GM12878 (cell line): ENCODE measurements at regions not wholly inside any gene's neighbourhood (a gene's known extent, or its start where the extent isn't known, plus 50 kb on each side); places are given as distances from the start of the nearest gene placed in this dataset.

Experiments
- ATF3 ChIP-seq: IDR thresholded peaks from 2 replicates; pipeline ENCODE4 v1.6.1; 2011; ENCODE audit warnings: low read depth, mild to moderate bottlenecking, low read length, moderate library complexity, borderline replicate concordance; ENCODE audit errors: extremely low read depth
- ATF7 ChIP-seq: fragments of 450-650 bp; IDR thresholded peaks from 2 replicates; pipeline ENCODE4 v1.6.1; 2016; ENCODE audit warnings: low read depth, mild to moderate bottlenecking
- E4F1 ChIP-seq: fragments of 450-650 bp; IDR thresholded peaks from 2 replicates; pipeline ENCODE4 v1.6.1; 2018; ENCODE audit warnings: borderline replicate concordance, mild to moderate bottlenecking; ENCODE audit not compliant: partially characterized antibody
- HDAC6 ChIP-seq: fragments of 200-600 bp; sonication (generic); IDR thresholded peaks from one replicate; pipeline ENCODE4 v1.8.0; 2017; ENCODE audit warnings: antibody characterized with exemption; ENCODE audit not compliant: unreplicated experiment
- IRF3 ChIP-seq: fragments of 450-650 bp; IDR thresholded peaks from 2 replicates; pipeline ENCODE4 v1.6.1; 2014; ENCODE audit warnings: mild to moderate bottlenecking
- PKNOX1 ChIP-seq: fragments of 450-650 bp; IDR thresholded peaks from 2 replicates; pipeline ENCODE4 v1.6.1; 2016; ENCODE audit warnings: mild to moderate bottlenecking
- TF ChIP-seq, protein P1 (sequence below): fragments of 450-650 bp; IDR thresholded peaks from 2 replicates; pipeline ENCODE4 v1.6.1; 2017; ENCODE audit warnings: mild to moderate bottlenecking
- TF ChIP-seq, protein P2 (sequence below): fragments of 450-650 bp; formaldehyde crosslinking; IDR thresholded peaks from 2 replicates; pipeline ENCODE4 v1.4.0; 2022; ENCODE audit warnings: mild to moderate bottlenecking, moderate library complexity

DNA sequence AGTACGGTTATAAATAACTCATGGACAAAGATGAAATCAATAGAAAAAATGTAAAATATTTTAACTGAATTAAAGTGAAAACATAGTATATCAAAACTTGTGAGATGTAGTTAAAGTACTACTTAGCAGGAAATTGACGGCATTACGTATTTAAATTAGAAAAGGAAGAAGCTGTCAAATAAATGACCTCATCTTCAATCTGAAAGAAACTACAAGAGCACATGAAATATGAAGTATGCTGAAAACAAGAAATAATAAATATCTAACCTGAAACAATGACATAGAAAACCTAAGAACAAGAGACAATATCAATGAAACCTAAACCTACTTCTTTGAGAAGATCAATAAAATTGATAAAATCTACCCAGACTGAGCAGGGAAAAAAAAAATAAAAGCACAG, 122.2 kb upstream of the PDE4B start (continued):
- TF ChIP-seq ATF3 (no peak), IRF3 (no peak), PKNOX1 (no peak), HDAC6 (no peak), E4F1 (no peak), ATF7 (no peak)
- TF ChIP-seq, protein P1, sequence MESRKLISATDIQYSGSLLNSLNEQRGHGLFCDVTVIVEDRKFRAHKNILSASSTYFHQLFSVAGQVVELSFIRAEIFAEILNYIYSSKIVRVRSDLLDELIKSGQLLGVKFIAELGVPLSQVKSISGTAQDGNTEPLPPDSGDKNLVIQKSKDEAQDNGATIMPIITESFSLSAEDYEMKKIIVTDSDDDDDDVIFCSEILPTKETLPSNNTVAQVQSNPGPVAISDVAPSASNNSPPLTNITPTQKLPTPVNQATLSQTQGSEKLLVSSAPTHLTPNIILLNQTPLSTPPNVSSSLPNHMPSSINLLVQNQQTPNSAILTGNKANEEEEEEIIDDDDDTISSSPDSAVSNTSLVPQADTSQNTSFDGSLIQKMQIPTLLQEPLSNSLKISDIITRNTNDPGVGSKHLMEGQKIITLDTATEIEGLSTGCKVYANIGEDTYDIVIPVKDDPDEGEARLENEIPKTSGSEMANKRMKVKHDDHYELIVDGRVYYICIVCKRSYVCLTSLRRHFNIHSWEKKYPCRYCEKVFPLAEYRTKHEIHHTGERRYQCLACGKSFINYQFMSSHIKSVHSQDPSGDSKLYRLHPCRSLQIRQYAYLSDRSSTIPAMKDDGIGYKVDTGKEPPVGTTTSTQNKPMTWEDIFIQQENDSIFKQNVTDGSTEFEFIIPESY = no peak
- TF ChIP-seq, protein P2, sequence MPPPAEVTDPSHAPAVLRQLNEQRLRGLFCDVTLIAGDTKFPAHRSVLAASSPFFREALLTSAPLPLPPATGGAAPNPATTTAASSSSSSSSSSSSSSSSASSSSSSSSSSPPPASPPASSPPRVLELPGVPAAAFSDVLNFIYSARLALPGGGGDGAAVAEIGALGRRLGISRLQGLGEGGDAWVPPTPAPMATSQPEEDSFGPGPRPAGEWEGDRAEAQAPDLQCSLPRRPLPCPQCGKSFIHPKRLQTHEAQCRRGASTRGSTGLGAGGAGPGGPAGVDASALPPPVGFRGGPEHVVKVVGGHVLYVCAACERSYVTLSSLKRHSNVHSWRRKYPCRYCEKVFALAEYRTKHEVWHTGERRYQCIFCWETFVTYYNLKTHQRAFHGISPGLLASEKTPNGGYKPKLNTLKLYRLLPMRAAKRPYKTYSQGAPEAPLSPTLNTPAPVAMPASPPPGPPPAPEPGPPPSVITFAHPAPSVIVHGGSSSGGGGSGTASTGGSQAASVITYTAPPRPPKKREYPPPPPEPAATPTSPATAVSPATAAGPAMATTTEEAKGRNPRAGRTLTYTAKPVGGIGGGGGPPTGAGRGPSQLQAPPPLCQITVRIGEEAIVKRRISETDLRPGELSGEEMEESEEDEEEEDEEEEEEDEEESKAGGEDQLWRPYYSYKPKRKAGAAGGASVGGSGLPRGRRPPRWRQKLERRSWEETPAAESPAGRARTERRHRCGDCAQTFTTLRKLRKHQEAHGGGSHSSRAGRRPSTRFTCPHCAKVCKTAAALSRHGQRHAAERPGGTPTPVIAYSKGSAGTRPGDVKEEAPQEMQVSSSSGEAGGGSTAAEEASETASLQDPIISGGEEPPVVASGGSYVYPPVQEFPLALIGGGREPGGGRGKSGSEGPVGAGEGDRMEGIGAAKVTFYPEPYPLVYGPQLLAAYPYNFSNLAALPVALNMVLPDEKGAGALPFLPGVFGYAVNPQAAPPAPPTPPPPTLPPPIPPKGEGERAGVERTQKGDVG (CRISPR knock-in tag) = no peak
